PC-3 (cell line): ENCODE measurements at regions not wholly inside any gene's neighbourhood (a gene's known extent, or its start where the extent isn't known, plus 50 kb on each side); places are given as distances from the start of the nearest gene placed in this dataset.

Experiments used
- ATAC-seq: fragments of 200-7000 bp; cut with Tn5 transposase; 2 replicates; pipeline ENCODE4 v1.9.1; 2020; ENCODE audit warnings: mild to moderate bottlenecking, moderate library complexity
- BruUV-seq: library from RNA; stranded (reverse); fragments of 400-500 nt; replicated peaks from 2 replicates; lab custom pipeline; 2021; lab: Mats Ljungman, UMichigan
- CTCF ChIA-PET: fragments of 300-600 bp; sonication (Branson Sonifier 250); formaldehyde crosslinking; loops from one replicate; lab custom pipeline; 2022; ENCODE audit warnings: antibody characterized with exemption; lab: Charles Lee
- POLR2A ChIA-PET: fragments of 300-600 bp; sonication (Branson Sonifier 250); formaldehyde crosslinking; loops from one replicate; lab custom pipeline; 2022; ENCODE audit warnings: antibody characterized with exemption; ENCODE audit not compliant: unreplicated experiment; lab: Charles Lee
- DNase-seq: peaks from one replicate; pipeline ENCODE4 v3.0.0-alpha.2; 2015
- H2AFZ ChIP-seq: fragments of 300-600 bp; sonication (generic); 2 replicates; pipeline ENCODE4 v1.6.0; 2016; ENCODE audit warnings: antibody characterized with exemption, low read length
- H3F3A ChIP-seq: fragments of 300-600 bp; sonication (generic); one replicate; pipeline ENCODE4 v1.6.0; 2017; ENCODE audit warnings: antibody characterized with exemption, low read length, control low read depth, mild to moderate bottlenecking; ENCODE audit not compliant: unreplicated experiment
- H3K27ac ChIP-seq: fragments of 300-600 bp; sonication (generic); 2 replicates; pipeline ENCODE4 v1.5.1; 2016; ENCODE audit warnings: mild to moderate bottlenecking, low read length
- H3K27me3 ChIP-seq: fragments of 300-600 bp; sonication (generic); 2 replicates; pipeline ENCODE4 v1.6.1; 2016; ENCODE audit warnings: low read length, mixed read lengths
- H3K36me3 ChIP-seq: fragments of 300-600 bp; sonication (generic); 2 replicates; pipeline ENCODE4 v1.6.1; 2016; ENCODE audit warnings: low read depth, mixed run types, low read length, mixed read lengths
- H3K4me1 ChIP-seq: fragments of 300-600 bp; sonication (generic); 2 replicates; pipeline ENCODE4 v1.5.1; 2016; ENCODE audit warnings: low read length; ENCODE audit not compliant: insufficient read depth
- H3K4me2 ChIP-seq: fragments of 300-600 bp; sonication (generic); 2 replicates; pipeline ENCODE4 v1.6.0; 2016; ENCODE audit warnings: low read length
- H3K4me3 ChIP-seq: fragments of 300-600 bp; sonication (generic); 2 replicates; pipeline ENCODE4 v1.5.1; 2016; ENCODE audit warnings: mild to moderate bottlenecking, low read length, mixed read lengths
- H3K79me2 ChIP-seq: fragments of 300-600 bp; sonication (generic); 2 replicates; pipeline ENCODE4 v1.6.1; 2017; ENCODE audit warnings: low read length, mixed read lengths
- H3K9ac ChIP-seq: fragments of 300-600 bp; sonication (generic); 2 replicates; pipeline ENCODE4 v1.6.0; 2016; ENCODE audit warnings: mild to moderate bottlenecking, low read length
- H3K9me2 ChIP-seq: fragments of 300-600 bp; sonication (generic); replicated peaks from 2 replicates; pipeline ENCODE4 v1.6.1; 2016; ENCODE audit warnings: mixed run types, low read length, mixed read lengths
- H3K9me3 ChIP-seq: fragments of 300-600 bp; sonication (generic); 2 replicates; pipeline ENCODE4 v1.6.1; 2016; ENCODE audit warnings: low read length, mixed read lengths
- H4K20me1 ChIP-seq: fragments of 300-600 bp; sonication (generic); 2 replicates; pipeline ENCODE4 v1.6.1; 2016; ENCODE audit warnings: low read length, mixed read lengths
- CTCF ChIP-seq: fragments of 300-600 bp; sonication (generic); conservative IDR thresholded peaks from 2 replicates; pipeline ENCODE4 v1.5.1; 2017; ENCODE audit warnings: antibody characterized with exemption, low read depth, mild to moderate bottlenecking, low read length
- EZH2 ChIP-seq: fragments of 300-600 bp; sonication (generic); IDR thresholded peaks from one replicate; pipeline ENCODE4 v1.6.1; 2017; ENCODE audit warnings: antibody characterized with exemption, mild to moderate bottlenecking, low read length; ENCODE audit not compliant: unreplicated experiment
- EZH2phosphoT487 ChIP-seq: fragments of 300-600 bp; sonication (generic); IDR thresholded peaks from 2 replicates; pipeline ENCODE4 v1.6.1; 2018; ENCODE audit warnings: mild to moderate bottlenecking, antibody characterized with exemption, low read length, borderline replicate concordance
- intact Hi-C: fragments of 100-400 bp; cut with micrococcal nuclease; formaldehyde crosslinking; loops from 2 replicates; pipeline ENCODE4 v1.9.0; 2023

GRCh38 chr3:182723596-182723995 lies 69.7 kb upstream of the ATP11B start:
- no peaks in the 10 kb centered on the region for H3F3A ChIP-seq
- no peaks in the 10 kb centered on the region for H3K27me3 ChIP-seq
- CTCF ChIA-PET, result interaction anchor here (0.5 kb wide), 1 partner anchor 9 kb away, joined by 3 read pairs; no protein-coding TSS in a partner anchor

GRCh38 chr3:182725372-182726251 lies 67.7 kb upstream of the ATP11B start:
- intact Hi-C loops, result no loop called here
- Histone ChIP-seq H3K4me3 (no peak overlapping the region), H2AFZ (no peak overlapping the region), H3K27me3 (no peaks in the 10 kb centered on the region), H3K27ac (no peak overlapping the region), H3K9me2 (no peaks in the 10 kb centered on the region), H3K36me3 (no peaks in the 10 kb centered on the region), H3K4me2 (no peak overlapping the region), H3K79me2 (no peaks in the 10 kb centered on the region), H4K20me1 (no peaks in the 10 kb centered on the region), H3K9ac (no peak overlapping the region), H3K4me1 (no peaks in the 10 kb centered on the region), H3K9me3 (no peaks in the 10 kb centered on the region), H3F3A (no peaks in the 10 kb centered on the region)
- TF ChIP-seq CTCF (no peak), EZH2 (no peak), EZH2phosphoT487 (no peak)
- ChIA-PET CTCF (no interaction called here), POLR2A (no interaction called here)
- no TSS peak for BruUV-seq
- DNase-seq (no peak), ATAC-seq (no peak; the same call in 1 of the 2 replicates)

More at GRCh38 chr3:182723596-182723995, 69.7 kb upstream of the ATP11B start:
- Histone ChIP-seq H3K4me3 (no peak overlapping the region), H3K79me2 (no peaks in the 10 kb centered on the region), H4K20me1 (no peaks in the 10 kb centered on the region), H3K4me2 (no peak overlapping the region), H3K9ac (no peak overlapping the region), H2AFZ (no peak overlapping the region), H3K36me3 (no peaks in the 10 kb centered on the region), H3K9me2 (no peaks in the 10 kb centered on the region), H3K4me1 (no peaks in the 10 kb centered on the region), H3K9me3 (no peaks in the 10 kb centered on the region), H3K27ac (no peak overlapping the region)
- TF ChIP-seq EZH2, result no peak
- no peak for TF ChIP-seq EZH2phosphoT487
- no peak for TF ChIP-seq CTCF
- POLR2A ChIA-PET, result no interaction called here
- no TSS peak for BruUV-seq
- DNase-seq (no peak), ATAC-seq (no peak)
- intact Hi-C loops, result no loop called here
